MCF 10A (cell line): ENCODE measurements at regions not wholly inside any gene's neighbourhood (a gene's known extent, or its start where the extent isn't known, plus 50 kb on each side); places are given as distances from the start of the nearest gene placed in this dataset.

Source experiments
- BruUV-seq: library from RNA; stranded (reverse); fragments of 400-500 nt; replicated peaks from 2 replicates; lab custom pipeline; 2021; lab: Mats Ljungman, UMichigan
- CTCF ChIA-PET: fragments of 300-600 bp; sonication (Branson Sonifier 250); formaldehyde crosslinking; extraction: SDS; loops from one replicate; lab custom pipeline; 2021; ENCODE audit warnings: antibody characterized with exemption, inconsistent platforms; lab: Yijun Ruan, JAX
- POLR2A ChIA-PET: fragments of 300-600, 350-650 bp; sonication (Branson Sonifier 250); formaldehyde crosslinking; extraction: SDS; loops from one replicate; lab custom pipeline; 2020; ENCODE audit warnings: antibody characterized with exemption, inconsistent platforms; lab: Yijun Ruan, JAX
- DNase-seq: peaks from one replicate; pipeline ENCODE4 v3.0.0-alpha.2; 2018; ENCODE audit not compliant: unreplicated experiment
- H3K27ac Mint-ChIP-seq: one replicate; pipeline ENCODE4 v1.8.0; 2022; ENCODE audit warnings: mild to moderate bottlenecking, low read depth, mixed read lengths; ENCODE audit not compliant: unreplicated experiment
- H3K27me3 Mint-ChIP-seq: one replicate; pipeline ENCODE4 v1.8.0; 2022; ENCODE audit warnings: mixed read lengths; ENCODE audit not compliant: insufficient read depth, unreplicated experiment
- H3K36me3 Mint-ChIP-seq: one replicate; pipeline ENCODE4 v1.8.0; 2022; ENCODE audit warnings: mild to moderate bottlenecking, moderate library complexity, mixed read lengths; ENCODE audit not compliant: insufficient read depth, unreplicated experiment
- H3K4me1 Mint-ChIP-seq: one replicate; pipeline ENCODE4 v1.8.0; 2022; ENCODE audit warnings: mixed read lengths; ENCODE audit not compliant: insufficient read depth, unreplicated experiment
- H3K4me3 Mint-ChIP-seq: one replicate; pipeline ENCODE4 v1.8.0; 2022; ENCODE audit warnings: mild to moderate bottlenecking, moderate library complexity, mixed read lengths; ENCODE audit not compliant: unreplicated experiment
- H3K9me3 Mint-ChIP-seq: one replicate; pipeline ENCODE4 v1.8.0; 2022; ENCODE audit warnings: mixed read lengths; ENCODE audit not compliant: unreplicated experiment
- CTCF ChIP-seq: fragments of 200-600 bp; IDR thresholded peaks from one replicate; pipeline ENCODE4 v1.8.0; 2022; ENCODE audit warnings: antibody characterized with exemption, mild to moderate bottlenecking; ENCODE audit not compliant: unreplicated experiment
- intact Hi-C: fragments of 100-400 bp; cut with micrococcal nuclease; formaldehyde crosslinking; loops from 2 replicates; pipeline ENCODE4 v1.14.1; 2022

DNA sequence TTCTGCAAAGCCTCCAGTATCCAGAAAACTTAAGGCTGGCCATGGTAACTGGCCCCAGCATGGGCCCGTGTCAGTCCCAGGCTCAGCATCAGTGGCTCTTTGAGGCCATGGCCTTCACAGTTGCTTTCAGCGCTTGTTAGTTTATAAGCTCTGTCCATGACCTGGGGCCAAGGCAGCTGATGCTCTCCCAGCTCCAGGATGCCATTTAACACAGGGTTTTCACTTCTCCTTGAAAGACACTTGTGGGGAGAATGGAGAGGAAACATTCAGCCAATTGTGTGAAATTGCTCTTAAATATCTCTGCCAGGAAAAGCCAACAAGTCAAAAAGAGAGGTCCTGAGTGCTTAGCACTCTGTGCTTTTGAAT is 321.3 kb downstream of the FOXO1 start:
- no peak overlapping the region for H3K27ac Mint-ChIP-seq
- peaks cover 32% of the 10 kb centered on the region for H3K4me1 Mint-ChIP-seq
- H3K27me3 Mint-ChIP-seq, result no peaks in the 10 kb centered on the region
- ChIA-PET POLR2A (interaction anchor here (0.7 kb wide), 2 partner anchors 213 to 568 kb away, joined by 3 read pairs; no protein-coding TSS in a partner anchor), CTCF (no interaction called here)
- no peaks in the 10 kb centered on the region for H3K9me3 Mint-ChIP-seq
- no TSS peak for BruUV-seq
- no peak for TF ChIP-seq CTCF
- no peak overlapping the region for H3K4me3 Mint-ChIP-seq
- no peak for DNase-seq
- no peaks in the 10 kb centered on the region for H3K36me3 Mint-ChIP-seq
- intact Hi-C loops, result loop anchor here (10.0 kb wide), 2 partner anchors 280 to 320 kb away; partner anchors contain the start of gene FOXO1

DNA sequence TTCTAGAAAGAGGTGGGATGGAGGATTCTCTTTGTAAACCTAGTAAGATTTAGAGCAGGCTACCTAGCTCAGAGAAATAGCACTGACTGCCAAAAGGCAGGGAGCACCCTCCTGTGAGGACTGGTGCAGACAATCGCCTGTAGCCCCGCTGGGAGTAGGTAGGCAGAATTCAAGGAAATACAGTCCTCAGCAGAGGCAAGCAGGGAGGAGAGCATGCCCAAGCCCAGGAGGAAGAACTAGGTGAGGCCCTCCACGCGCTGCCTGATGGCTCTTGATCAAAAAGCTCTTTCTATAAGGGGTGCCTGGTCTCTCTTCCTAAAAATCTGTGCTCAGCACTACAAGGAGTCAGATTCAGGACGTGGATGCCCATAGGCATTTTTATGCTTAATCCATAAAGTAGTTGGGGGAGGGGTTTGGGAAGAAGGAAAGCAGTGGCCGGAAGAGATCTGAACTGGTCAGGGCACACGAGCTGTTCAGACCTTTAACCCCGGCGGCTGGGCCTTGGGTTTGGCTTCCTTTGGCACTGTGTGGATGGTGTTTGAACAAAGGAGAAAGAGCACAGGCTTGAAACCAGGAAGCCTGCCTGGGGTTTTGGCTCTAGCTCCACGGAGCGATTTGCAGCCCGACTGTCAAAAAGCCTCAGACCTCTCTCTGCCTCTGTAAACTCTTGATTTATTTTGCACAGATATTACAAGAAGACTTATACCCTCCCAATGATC is 320.6 kb downstream of the FOXO1 start:
- Mint-ChIP-seq H3K27me3 (no peaks in the 10 kb centered on the region), H3K9me3 (no peaks in the 10 kb centered on the region), H3K4me1 (peaks cover 32% of the 10 kb centered on the region), H3K4me3 (no peak overlapping the region), H3K27ac (no peak overlapping the region), H3K36me3 (no peaks in the 10 kb centered on the region)
- ChIA-PET POLR2A (interaction anchor here (0.6 to 0.7 kb wide), 2 partner anchors 38 to 569 kb away, joined by 3 read pairs; no protein-coding TSS in a partner anchor), CTCF (no interaction called here)
- TF ChIP-seq CTCF, result no peak
- intact Hi-C loops, result loop anchor here (10.0 kb wide), 2 partner anchors 281 to 319 kb away; partner anchors contain the start of gene FOXO1
- DNase-seq, result no peak
- no TSS peak for BruUV-seq

GRCh38 chr13:40346592-40346991 is 319.8 kb downstream of the FOXO1 start:
- no peak overlapping the region for H3K27ac Mint-ChIP-seq
- POLR2A ChIA-PET, result no interaction called here
- TF ChIP-seq CTCF, result no peak
- CTCF ChIA-PET, result no interaction called here
- H3K4me1 Mint-ChIP-seq, result peaks cover 31% of the 10 kb centered on the region
- no peak for DNase-seq
- H3K4me3 Mint-ChIP-seq, result no peak overlapping the region
- H3K9me3 Mint-ChIP-seq, result no peaks in the 10 kb centered on the region
- no peaks in the 10 kb centered on the region for H3K27me3 Mint-ChIP-seq
- no TSS peak for BruUV-seq
- intact Hi-C loops, result loop anchor here (10.0 kb wide), 2 partner anchors 282 to 318 kb away; partner anchors contain the start of gene FOXO1
- no peaks in the 10 kb centered on the region for H3K36me3 Mint-ChIP-seq

DNA sequence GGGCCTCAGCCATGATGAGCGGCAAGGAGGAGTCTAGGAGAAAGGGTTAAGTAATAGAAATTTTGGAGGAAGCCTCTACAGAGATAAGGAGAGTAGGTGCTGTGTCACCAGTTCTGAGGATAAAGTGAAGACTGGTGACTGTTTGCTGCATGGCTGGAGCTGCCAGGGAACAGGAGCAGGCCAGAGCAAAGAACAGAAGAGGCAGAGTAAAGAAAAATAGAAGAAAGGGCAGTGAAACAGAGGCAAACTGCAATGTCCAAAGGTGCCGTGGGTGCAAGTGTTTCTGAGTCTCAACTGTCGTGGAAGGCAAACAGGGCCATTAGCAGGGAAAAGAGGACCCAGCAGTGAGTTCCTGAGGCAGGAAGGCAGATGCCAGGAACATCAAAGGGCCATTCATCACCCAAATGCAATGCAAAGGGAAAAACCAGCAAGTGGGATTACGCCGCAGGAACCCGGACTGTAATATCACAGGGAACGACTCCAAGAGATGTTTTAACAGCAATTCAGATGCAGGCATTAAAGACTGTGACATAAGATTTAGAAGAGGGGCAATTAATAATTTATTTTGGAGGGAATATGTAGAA is 318.3 kb downstream of the FOXO1 start:
- no peaks in the 10 kb centered on the region for H3K27me3 Mint-ChIP-seq

More for the DNA sequence above, 318.3 kb downstream of the FOXO1 start:
- Mint-ChIP-seq H3K4me3 (no peak overlapping the region), H3K36me3 (no peaks in the 10 kb centered on the region), H3K9me3 (no peaks in the 10 kb centered on the region), H3K27ac (no peak overlapping the region), H3K4me1 (peaks cover 45% of the 10 kb centered on the region)
- no peak for TF ChIP-seq CTCF
- POLR2A ChIA-PET, result interaction anchor here (0.6 to 1.3 kb wide), 2 partner anchors 93 to 107 kb away, joined by 3 read pairs; no protein-coding TSS in a partner anchor
- intact Hi-C loops, result loop anchor here (10.0 kb wide), 2 partner anchors 283 to 317 kb away; partner anchors contain the start of gene FOXO1
- CTCF ChIA-PET, result interaction anchor here (1.3 to 1.4 kb wide), 2 partner anchors 8 to 12 kb away, joined by 3 to 5 read pairs; no protein-coding TSS in a partner anchor
- BruUV-seq, result no TSS peak
- DNase-seq, result no peak
